NCI-H1694 (cell line): ENCODE measurements at regions not wholly inside any gene's neighbourhood (a gene's known extent, or its start where the extent isn't known, plus 50 kb on each side); places are given as distances from the start of the nearest gene placed in this dataset.
A peak's percentile ranks its signal among the peaks of the same experiment; 100 is the strongest.

ENCODE experiments used
- DNase-seq: peaks from one replicate; lab custom pipeline; 2025; lab: John Stamatoyannopoulos, UW

- DNase-seq, result no peak
These were observed 361.6 kb upstream of the MARCKS start for GRCh38 chr6:113495521-113495920.

GRCh38 chr6:113496166-113496565 lies 361.0 kb upstream of the MARCKS start:
- DNase-seq, result no peak

GRCh38 chr6:113500221-113500620 lies 356.9 kb upstream of the MARCKS start:
- DNase-seq, result no peak

- DNase-seq, result peak; percentile 10
These were observed 352.0 kb upstream of the MARCKS start for GRCh38 chr6:113505084-113505699.

- DNase-seq, result no peak
These were observed 348.9 kb upstream of the MARCKS start for GRCh38 chr6:113508249-113508648.

- no peak for DNase-seq
These were observed 346.0 kb upstream of the MARCKS start for GRCh38 chr6:113511100-113511499.

GRCh38 chr6:113512576-113512975 lies 344.6 kb upstream of the MARCKS start:
- DNase-seq, result no peak

GRCh38 chr6:113513086-113513485 lies 344.1 kb upstream of the MARCKS start:
- no peak for DNase-seq

- DNase-seq, result no peak
These were observed 334.8 kb upstream of the MARCKS start for GRCh38 chr6:113522376-113522775.

GRCh38 chr6:113524826-113525225 lies 332.3 kb upstream of the MARCKS start:
- no peak for DNase-seq

GRCh38 chr6:113526553-113526952 lies 330.6 kb upstream of the MARCKS start:
- DNase-seq, result no peak

GRCh38 chr6:113526995-113527394 lies 330.1 kb upstream of the MARCKS start:
- no peak for DNase-seq

GRCh38 chr6:113528111-113528510 lies 329.0 kb upstream of the MARCKS start:
- DNase-seq, result no peak

GRCh38 chr6:113529196-113529595 lies 327.9 kb upstream of the MARCKS start:
- no peak for DNase-seq

- no peak for DNase-seq
These were observed 327.3 kb upstream of the MARCKS start for GRCh38 chr6:113529879-113530278.

- no peak for DNase-seq
These were observed 326.4 kb upstream of the MARCKS start for GRCh38 chr6:113530769-113531168.

GRCh38 chr6:113539202-113539601 lies 317.9 kb upstream of the MARCKS start:
- DNase-seq, result no peak

GRCh38 chr6:113539623-113540022 lies 317.5 kb upstream of the MARCKS start:
- no peak for DNase-seq

GRCh38 chr6:113540466-113540865 lies 316.7 kb upstream of the MARCKS start:
- DNase-seq, result no peak

- no peak for DNase-seq
These were observed 306.0 kb upstream of the MARCKS start for GRCh38 chr6:113551168-113551567.

GRCh38 chr6:113556775-113557174 lies 300.4 kb upstream of the MARCKS start:
- no peak for DNase-seq

- DNase-seq, result peak; percentile 40
These were observed 298.7 kb upstream of the MARCKS start for GRCh38 chr6:113558431-113558830.

GRCh38 chr6:113558966-113559365 lies 298.2 kb upstream of the MARCKS start:
- DNase-seq, result no peak

- DNase-seq, result no peak
These were observed 296.8 kb upstream of the MARCKS start for GRCh38 chr6:113560376-113560775.

GRCh38 chr6:113560908-113561307 lies 296.2 kb upstream of the MARCKS start:
- DNase-seq, result no peak
